ENCODE measurements at regions not wholly inside any gene's neighbourhood (a gene's known extent, or its start where the extent isn't known, plus 50 kb on each side); places are given as distances from the start of the nearest gene placed in this dataset.
"Not testable (repeated sequence)": the region's sequence is repeated elsewhere in the genome, so short reads cannot be mapped to it uniquely, and the experiment has no call there.

DNA sequence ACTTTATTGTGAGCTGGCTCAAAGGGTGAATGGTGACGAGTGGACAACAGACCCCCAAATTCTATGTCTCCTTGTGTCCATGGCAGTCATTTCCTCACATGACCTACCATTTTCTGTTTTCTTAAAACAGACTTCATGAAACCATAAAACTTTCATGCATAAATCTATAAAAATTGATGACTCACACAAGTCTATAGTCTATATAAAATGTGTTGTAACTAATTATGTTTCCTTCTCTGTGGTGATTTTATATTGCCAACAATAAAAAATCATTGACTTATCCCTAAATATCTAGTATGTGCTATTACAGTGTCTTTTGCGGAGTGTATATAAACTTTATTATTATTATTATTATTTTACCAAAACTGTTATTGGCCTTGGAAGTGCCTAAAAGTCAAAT lies 382.4 kb downstream of the MAT2B start:
- H3K4me3 ChIP-seq (ENCODE audit: insufficient read depth, low read depth, low read length, poor library complexity, severe bottlenecking), result no peak overlapping the region
- H3K9me3 ChIP-seq (ENCODE audit: control insufficient read depth, low read length), result no peaks in the 10 kb centered on the region
- no peak overlapping the region for H3K27ac ChIP-seq (ENCODE audit: insufficient read depth, low read length, poor library complexity, severe bottlenecking)
- no peaks in the 10 kb centered on the region for H3K36me3 ChIP-seq (ENCODE audit: control insufficient read depth, insufficient read depth, low read length)
- no peaks in the 10 kb centered on the region for H3K27me3 ChIP-seq (replicated peaks; ENCODE audit: control insufficient read depth, insufficient read depth, low read length, poor library complexity, severe bottlenecking)
- no peak for DNase-seq
- H3K4me1 ChIP-seq (ENCODE audit: control insufficient read depth, insufficient read depth, low read length, poor library complexity, severe bottlenecking), result no peaks in the 10 kb centered on the region

DNA sequence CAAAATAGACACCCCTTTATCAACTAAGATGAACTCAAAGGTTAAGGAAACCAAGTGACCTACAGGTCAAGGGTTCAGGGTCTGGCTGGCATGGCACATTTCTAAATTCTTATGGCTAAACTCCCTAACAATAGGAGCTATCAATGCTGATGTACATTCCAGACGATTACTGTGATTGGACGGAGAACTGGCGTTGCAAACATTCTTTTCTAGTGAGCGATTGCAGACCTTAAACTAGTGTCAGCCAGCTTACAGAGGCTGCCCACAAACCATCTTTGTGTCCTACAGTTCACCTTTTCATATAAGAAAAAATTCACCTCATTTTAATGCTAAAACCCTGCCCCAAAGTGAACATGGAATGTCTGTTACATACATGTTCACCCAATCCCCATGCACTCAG lies 382.9 kb downstream of the MAT2B start:
- H3K36me3 ChIP-seq (ENCODE audit: control insufficient read depth, insufficient read depth, low read length), result no peaks in the 10 kb centered on the region
- no peak overlapping the region for H3K4me3 ChIP-seq (ENCODE audit: insufficient read depth, low read depth, low read length, poor library complexity, severe bottlenecking)
- no peaks in the 10 kb centered on the region for H3K27me3 ChIP-seq (replicated peaks; ENCODE audit: control insufficient read depth, insufficient read depth, low read length, poor library complexity, severe bottlenecking)
- no peak for DNase-seq
- no peak overlapping the region for H3K27ac ChIP-seq (ENCODE audit: insufficient read depth, low read length, poor library complexity, severe bottlenecking)
- H3K9me3 ChIP-seq (ENCODE audit: control insufficient read depth, low read length), result no peaks in the 10 kb centered on the region
- no peaks in the 10 kb centered on the region for H3K4me1 ChIP-seq (ENCODE audit: control insufficient read depth, insufficient read depth, low read length, poor library complexity, severe bottlenecking)

DNA sequence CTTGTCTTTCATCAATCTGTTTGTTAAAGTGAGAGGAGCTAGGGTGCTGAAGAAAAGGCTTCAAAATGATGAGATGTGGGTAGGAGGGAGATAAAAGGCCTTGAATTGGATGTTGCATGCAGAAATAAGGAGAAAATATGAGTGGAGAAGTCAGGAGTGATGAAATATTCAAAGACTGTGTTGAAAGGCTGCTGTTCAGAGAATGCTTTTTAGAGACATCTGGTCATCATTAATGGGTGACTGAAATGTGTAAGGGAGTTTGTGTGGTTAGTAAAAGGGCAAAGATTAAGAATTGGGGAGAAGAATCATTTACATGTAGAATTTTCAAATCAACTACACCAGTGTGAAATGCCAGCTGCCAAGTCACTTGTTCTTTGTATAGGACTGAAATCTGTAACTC lies 383.9 kb downstream of the MAT2B start:
- Histone ChIP-seq H3K36me3 (ENCODE audit: control insufficient read depth, insufficient read depth, low read length) (no peaks in the 10 kb centered on the region), H3K4me3 (ENCODE audit: insufficient read depth, low read depth, low read length, poor library complexity, severe bottlenecking) (no peak overlapping the region), H3K27me3 (replicated peaks; ENCODE audit: control insufficient read depth, insufficient read depth, low read length, poor library complexity, severe bottlenecking) (no peaks in the 10 kb centered on the region), H3K4me1 (ENCODE audit: control insufficient read depth, insufficient read depth, low read length, poor library complexity, severe bottlenecking) (no peaks in the 10 kb centered on the region), H3K9me3 (ENCODE audit: control insufficient read depth, low read length) (no peaks in the 10 kb centered on the region), H3K27ac (ENCODE audit: insufficient read depth, low read length, poor library complexity, severe bottlenecking) (no peak overlapping the region)
- DNase-seq, result no peak

GRCh38 chr5:163890261-163890660 lies 384.8 kb downstream of the MAT2B start:
- H3K27me3 ChIP-seq (replicated peaks; ENCODE audit: control insufficient read depth, insufficient read depth, low read length, poor library complexity, severe bottlenecking), result no peaks in the 10 kb centered on the region
- H3K4me1 ChIP-seq (ENCODE audit: control insufficient read depth, insufficient read depth, low read length, poor library complexity, severe bottlenecking), result no peaks in the 10 kb centered on the region

DNA sequence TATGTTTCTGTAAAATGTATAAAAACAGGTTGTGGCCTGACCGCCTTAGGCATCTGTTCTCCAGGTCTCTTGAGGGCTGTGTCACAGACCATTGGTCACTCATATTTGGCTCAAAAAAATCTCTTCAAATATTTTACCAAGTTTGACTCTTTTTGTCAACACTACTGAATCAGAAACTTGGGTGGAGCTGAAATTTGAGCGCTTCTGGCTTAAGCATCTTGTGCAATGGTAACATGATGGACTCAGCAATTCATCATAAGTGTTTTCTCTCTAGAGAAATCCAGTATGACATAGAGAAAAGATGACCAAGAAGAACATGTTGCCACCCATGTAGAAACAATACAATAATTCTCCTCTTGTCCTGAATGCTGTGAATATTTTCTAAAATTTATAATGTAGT lies 387.9 kb downstream of the MAT2B start:
- Histone ChIP-seq H3K4me1 (ENCODE audit: control insufficient read depth, insufficient read depth, low read length, poor library complexity, severe bottlenecking) (no peaks in the 10 kb centered on the region), H3K4me3 (ENCODE audit: insufficient read depth, low read depth, low read length, poor library complexity, severe bottlenecking) (no peak overlapping the region), H3K27ac (ENCODE audit: insufficient read depth, low read length, poor library complexity, severe bottlenecking) (no peak overlapping the region), H3K27me3 (replicated peaks; ENCODE audit: control insufficient read depth, insufficient read depth, low read length, poor library complexity, severe bottlenecking) (no peaks in the 10 kb centered on the region), H3K9me3 (ENCODE audit: control insufficient read depth, low read length) (no peaks in the 10 kb centered on the region), H3K36me3 (ENCODE audit: control insufficient read depth, insufficient read depth, low read length) (no peaks in the 10 kb centered on the region)
- DNase-seq, result no peak

More at GRCh38 chr5:163890261-163890660, 384.8 kb downstream of the MAT2B start:
- Histone ChIP-seq H3K9me3 (ENCODE audit: control insufficient read depth, low read length) (no peaks in the 10 kb centered on the region), H3K27ac (ENCODE audit: insufficient read depth, low read length, poor library complexity, severe bottlenecking) (no peak overlapping the region), H3K4me3 (ENCODE audit: insufficient read depth, low read depth, low read length, poor library complexity, severe bottlenecking) (no peak overlapping the region), H3K36me3 (ENCODE audit: control insufficient read depth, insufficient read depth, low read length) (no peaks in the 10 kb centered on the region)
- DNase-seq, result no peak

GRCh38 chr5:163894645-163895044 lies 389.2 kb downstream of the MAT2B start:
- H3K4me1 ChIP-seq (ENCODE audit: control insufficient read depth, insufficient read depth, low read length, poor library complexity, severe bottlenecking), result no peaks in the 10 kb centered on the region
- no peaks in the 10 kb centered on the region for H3K9me3 ChIP-seq (ENCODE audit: control insufficient read depth, low read length)
- H3K36me3 ChIP-seq (ENCODE audit: control insufficient read depth, insufficient read depth, low read length), result no peaks in the 10 kb centered on the region
- H3K27me3 ChIP-seq (replicated peaks; ENCODE audit: control insufficient read depth, insufficient read depth, low read length, poor library complexity, severe bottlenecking), result no peaks in the 10 kb centered on the region
- H3K4me3 ChIP-seq (ENCODE audit: insufficient read depth, low read depth, low read length, poor library complexity, severe bottlenecking), result no peak overlapping the region
- DNase-seq, result no peak
- H3K27ac ChIP-seq (ENCODE audit: insufficient read depth, low read length, poor library complexity, severe bottlenecking), result no peak overlapping the region

DNA sequence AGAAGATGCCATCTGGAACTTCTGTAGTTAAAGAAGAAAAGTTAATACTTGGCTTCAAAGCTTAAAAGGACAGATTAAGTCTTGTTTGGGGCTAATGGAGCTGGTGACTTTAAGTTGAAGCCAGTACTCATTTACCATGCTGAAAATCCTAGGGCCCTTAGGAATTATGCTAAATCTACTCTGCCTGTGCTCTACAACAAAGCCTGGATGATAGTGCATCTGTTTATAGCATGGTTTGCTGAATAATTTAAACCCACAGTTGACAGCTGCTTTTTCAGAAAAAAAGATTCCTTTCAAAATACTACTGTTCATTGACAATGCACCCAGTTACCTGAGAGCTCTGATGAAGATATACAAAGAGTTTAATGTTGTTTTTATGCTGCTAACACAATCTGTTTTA lies 393.5 kb downstream of the MAT2B start:
- H3K36me3 ChIP-seq (ENCODE audit: control insufficient read depth, insufficient read depth, low read length), result no peaks in the 10 kb centered on the region
- DNase-seq, result no peak
- no peak overlapping the region for H3K4me3 ChIP-seq (ENCODE audit: insufficient read depth, low read depth, low read length, poor library complexity, severe bottlenecking)
- no peaks in the 10 kb centered on the region for H3K27me3 ChIP-seq (replicated peaks; ENCODE audit: control insufficient read depth, insufficient read depth, low read length, poor library complexity, severe bottlenecking)
- no peaks in the 10 kb centered on the region for H3K9me3 ChIP-seq (ENCODE audit: control insufficient read depth, low read length)
- no peak overlapping the region for H3K27ac ChIP-seq (ENCODE audit: insufficient read depth, low read length, poor library complexity, severe bottlenecking)
- no peaks in the 10 kb centered on the region for H3K4me1 ChIP-seq (ENCODE audit: control insufficient read depth, insufficient read depth, low read length, poor library complexity, severe bottlenecking)

- H3K4me1 ChIP-seq (ENCODE audit: control insufficient read depth, insufficient read depth, low read length, poor library complexity, severe bottlenecking); H3K36me3 ChIP-seq (ENCODE audit: control insufficient read depth, insufficient read depth, low read length); H3K27me3 ChIP-seq (replicated peaks; ENCODE audit: control insufficient read depth, insufficient read depth, low read length, poor library complexity, severe bottlenecking); H3K9me3 ChIP-seq (ENCODE audit: control insufficient read depth, low read length); H3K27ac ChIP-seq (ENCODE audit: insufficient read depth, low read length, poor library complexity, severe bottlenecking); H3K4me3 ChIP-seq (ENCODE audit: insufficient read depth, low read depth, low read length, poor library complexity, severe bottlenecking); DNase-seq: not testable (repeated sequence)
Observed at GRCh38 chr5:163907783-163908182, 402.4 kb downstream of the MAT2B start.

- Histone ChIP-seq H3K36me3 (ENCODE audit: control insufficient read depth, insufficient read depth, low read length) (no peaks in the 10 kb centered on the region), H3K27ac (ENCODE audit: insufficient read depth, low read length, poor library complexity, severe bottlenecking) (no peak overlapping the region), H3K4me1 (ENCODE audit: control insufficient read depth, insufficient read depth, low read length, poor library complexity, severe bottlenecking) (no peaks in the 10 kb centered on the region), H3K9me3 (ENCODE audit: control insufficient read depth, low read length) (no peaks in the 10 kb centered on the region), H3K4me3 (ENCODE audit: insufficient read depth, low read depth, low read length, poor library complexity, severe bottlenecking) (no peak overlapping the region), H3K27me3 (replicated peaks; ENCODE audit: control insufficient read depth, insufficient read depth, low read length, poor library complexity, severe bottlenecking) (no peaks in the 10 kb centered on the region)
- no peak for DNase-seq
Observed at GRCh38 chr5:163908253-163908652, 402.8 kb downstream of the MAT2B start.

DNA sequence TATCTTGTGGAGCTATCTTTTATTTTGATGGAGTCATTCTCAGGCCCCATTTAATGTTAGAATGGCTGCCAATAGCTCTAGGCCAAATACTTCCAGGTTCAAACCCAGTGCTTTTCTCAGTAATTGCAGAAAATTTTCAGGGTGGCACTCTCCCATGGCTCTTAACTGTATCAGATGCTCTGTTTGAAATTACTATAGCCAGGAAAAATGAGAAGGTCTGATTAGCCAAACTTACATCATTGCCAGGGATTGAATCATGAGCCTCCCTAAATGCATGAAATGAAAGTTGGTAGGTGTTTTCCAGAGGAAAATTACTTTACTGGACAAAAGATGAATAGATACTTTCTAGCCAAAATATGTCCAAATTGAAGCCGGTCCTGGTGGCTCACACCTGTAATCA lies 404.8 kb downstream of the MAT2B start:
- H3K27me3 ChIP-seq (replicated peaks; ENCODE audit: control insufficient read depth, insufficient read depth, low read length, poor library complexity, severe bottlenecking), result no peaks in the 10 kb centered on the region
- no peaks in the 10 kb centered on the region for H3K9me3 ChIP-seq (ENCODE audit: control insufficient read depth, low read length)
- H3K36me3 ChIP-seq (ENCODE audit: control insufficient read depth, insufficient read depth, low read length), result no peaks in the 10 kb centered on the region
- no peak for DNase-seq
- H3K27ac ChIP-seq (ENCODE audit: insufficient read depth, low read length, poor library complexity, severe bottlenecking), result no peak overlapping the region
- H3K4me3 ChIP-seq (ENCODE audit: insufficient read depth, low read depth, low read length, poor library complexity, severe bottlenecking), result no peak overlapping the region
- H3K4me1 ChIP-seq (ENCODE audit: control insufficient read depth, insufficient read depth, low read length, poor library complexity, severe bottlenecking), result no peaks in the 10 kb centered on the region

- DNase-seq, result no peak
- no peaks in the 10 kb centered on the region for H3K36me3 ChIP-seq (ENCODE audit: control insufficient read depth, insufficient read depth, low read length)
- H3K27ac ChIP-seq (ENCODE audit: insufficient read depth, low read length, poor library complexity, severe bottlenecking), result no peak overlapping the region
- no peak overlapping the region for H3K4me3 ChIP-seq (ENCODE audit: insufficient read depth, low read depth, low read length, poor library complexity, severe bottlenecking)
- H3K9me3 ChIP-seq (ENCODE audit: control insufficient read depth, low read length), result no peaks in the 10 kb centered on the region
- no peaks in the 10 kb centered on the region for H3K27me3 ChIP-seq (replicated peaks; ENCODE audit: control insufficient read depth, insufficient read depth, low read length, poor library complexity, severe bottlenecking)
- H3K4me1 ChIP-seq (ENCODE audit: control insufficient read depth, insufficient read depth, low read length, poor library complexity, severe bottlenecking), result no peaks in the 10 kb centered on the region
Observed at GRCh38 chr5:163912046-163912445, 406.6 kb downstream of the MAT2B start.

Measured in effector memory CD4-positive, alpha-beta T cell (primary cell).